ENCODE measurements at regions not wholly inside any gene's neighbourhood (a gene's known extent, or its start where the extent isn't known, plus 50 kb on each side); places are given as distances from the start of the nearest gene placed in this dataset.
"Not testable (repeated sequence)": the region's sequence is repeated elsewhere in the genome, so short reads cannot be mapped to it uniquely, and the experiment has no call there.

- Histone ChIP-seq H3K9me3 (no peaks in the 10 kb centered on the region), H3K4me1 (peaks cover 0 to 4% of the 10 kb centered on the region in 2 donors), H3K27me3 (no peaks in the 10 kb centered on the region), H3K27ac (no peak overlapping the region), H3K36me3 (no peaks in the 10 kb centered on the region), H3K4me3 (no peak overlapping the region)
- DNase-seq (ENCODE audit: low spot score in 2 of 2), result no peak
- TF ChIP-seq CTCF (IDR thresholded peaks at IDR 0.05), result no peak
- intact Hi-C loops (cut with DNase I), result no loop called here
Observed at GRCh38 chr5:57983426-57983825, 476.5 kb downstream of the PLK2 start.

DNA sequence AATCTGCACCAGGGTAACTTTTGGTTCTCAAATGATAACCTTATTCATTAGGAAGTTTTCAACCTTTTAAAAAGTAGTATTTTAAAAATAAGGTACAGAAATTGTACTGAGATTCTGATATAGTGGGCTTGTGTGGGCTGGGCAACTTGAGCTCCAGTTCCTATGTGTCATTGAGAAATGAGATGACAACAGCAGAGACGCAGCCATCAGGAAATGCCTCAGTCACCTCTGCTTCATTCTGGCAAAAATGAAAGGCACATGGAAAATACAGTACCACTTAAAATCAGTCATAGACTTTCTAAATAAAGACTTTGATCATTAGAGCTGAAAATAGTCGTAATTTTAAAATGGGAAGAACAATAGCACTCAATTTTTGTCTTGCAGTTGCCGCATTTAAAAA, 480.2 kb downstream of the PLK2 start:
- Histone ChIP-seq H3K27ac (no peak overlapping the region), H3K4me3 (no peak overlapping the region), H3K9me3 (no peaks in the 10 kb centered on the region), H3K36me3 (no peaks in the 10 kb centered on the region), H3K4me1 (no peaks in the 10 kb centered on the region), H3K27me3 (no peaks in the 10 kb centered on the region)
- intact Hi-C loops (cut with DNase I), result no loop called here
- DNase-seq (ENCODE audit: low spot score in 2 of 2), result no peak
- TF ChIP-seq CTCF (IDR thresholded peaks at IDR 0.05), result no peak

GRCh38 chr5:57976506-57976905, 483.4 kb downstream of the PLK2 start:
- H3K36me3 ChIP-seq, result no peaks in the 10 kb centered on the region
- H3K27ac ChIP-seq, result no peak overlapping the region
- no peaks in the 10 kb centered on the region for H3K4me1 ChIP-seq
- no peak for DNase-seq (ENCODE audit: low spot score in 2 of 2)
- no peak for TF ChIP-seq CTCF (IDR thresholded peaks at IDR 0.05)
- intact Hi-C loops (cut with DNase I), result no loop called here
- no peaks in the 10 kb centered on the region for H3K9me3 ChIP-seq
- no peaks in the 10 kb centered on the region for H3K27me3 ChIP-seq
- no peak overlapping the region for H3K4me3 ChIP-seq

DNA sequence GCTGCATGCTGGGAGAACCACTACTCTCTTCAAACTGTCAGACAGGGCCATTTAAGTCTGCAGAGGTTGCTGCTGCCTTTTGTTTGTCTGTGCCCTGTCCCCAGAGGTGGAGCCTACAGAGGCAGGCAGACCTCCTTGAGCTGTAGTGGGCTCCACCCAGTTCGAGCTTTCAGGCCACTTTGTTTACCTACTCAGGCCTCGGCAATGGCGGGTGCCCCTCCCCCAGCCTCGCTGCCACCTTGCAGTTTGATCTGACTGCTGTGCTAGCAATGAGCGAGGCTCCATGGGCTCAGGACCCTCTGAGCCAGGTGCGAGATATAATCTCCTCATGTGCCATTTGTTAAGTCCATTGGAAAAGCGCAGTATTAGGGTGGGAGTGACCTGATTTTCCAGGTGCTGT, 487.8 kb downstream of the PLK2 start:
- H3K27me3 ChIP-seq; H3K4me1 ChIP-seq; H3K36me3 ChIP-seq; DNase-seq (ENCODE audit: low spot score in 2 of 2); intact Hi-C loops (cut with DNase I); H3K27ac ChIP-seq; H3K4me3 ChIP-seq; H3K9me3 ChIP-seq: not testable (repeated sequence)

DNA sequence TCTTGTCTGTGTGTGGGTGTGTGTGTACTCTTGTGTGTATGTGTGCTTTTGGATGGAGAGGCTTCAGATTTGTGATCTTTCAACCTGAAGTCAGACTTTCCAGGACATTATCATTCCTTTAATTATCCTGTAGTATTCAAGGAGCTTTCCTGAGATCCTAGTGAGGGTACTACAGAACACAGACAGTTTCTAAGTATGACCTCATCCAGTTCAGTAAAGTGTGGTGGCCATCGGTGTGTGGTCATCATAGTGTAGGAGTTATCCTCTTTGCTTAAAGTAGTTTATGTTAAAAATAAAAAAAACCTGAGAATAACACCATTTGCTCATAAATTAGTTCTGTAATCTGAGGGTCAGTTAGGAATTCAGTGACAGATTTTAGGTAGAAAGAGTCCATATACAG, 478.0 kb upstream of the ACTBL2 start:
- Histone ChIP-seq H3K27me3 (no peaks in the 10 kb centered on the region), H3K4me1 (no peaks in the 10 kb centered on the region), H3K36me3 (no peaks in the 10 kb centered on the region), H3K27ac (no peak overlapping the region), H3K4me3 (no peak overlapping the region), H3K9me3 (peaks cover 2 to 14% of the 10 kb centered on the region in 2 donors)
- intact Hi-C loops (cut with DNase I), result no loop called here
- DNase-seq (ENCODE audit: low spot score in 2 of 2), result no peak
- no peak for TF ChIP-seq CTCF (IDR thresholded peaks at IDR 0.05)

DNA sequence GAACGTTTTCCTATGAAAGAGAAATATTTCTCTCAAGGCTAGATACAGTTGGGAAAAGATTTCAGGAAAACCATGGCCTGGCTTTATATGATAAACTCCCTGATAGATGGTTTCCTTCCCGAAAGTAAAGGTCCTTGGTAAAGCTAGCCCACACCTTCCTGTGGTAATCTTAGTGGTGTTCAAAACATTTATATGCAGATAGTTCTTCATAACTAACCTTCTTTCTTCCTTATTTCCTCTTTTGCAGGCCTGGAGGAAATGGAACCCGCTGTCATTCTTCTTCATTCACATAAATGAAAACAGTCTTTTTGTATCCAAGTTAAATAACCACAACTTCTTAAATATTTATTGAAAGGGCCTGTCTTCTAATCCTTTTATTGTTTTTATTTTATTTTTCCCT, 474.0 kb upstream of the ACTBL2 start:
- Histone ChIP-seq H3K27ac (no peak overlapping the region), H3K9me3 (no peaks in the 10 kb centered on the region), H3K36me3 (no peaks in the 10 kb centered on the region), H3K4me3 (no peak overlapping the region), H3K4me1 (no peaks in the 10 kb centered on the region), H3K27me3 (no peaks in the 10 kb centered on the region)
- no peak for TF ChIP-seq CTCF (IDR thresholded peaks at IDR 0.05)
- no peak for DNase-seq (ENCODE audit: low spot score in 2 of 2)
- intact Hi-C loops (cut with DNase I), result no loop called here
